ENCODE measurements at regions not wholly inside any gene's neighbourhood (a gene's known extent, or its start where the extent isn't known, plus 50 kb on each side); places are given as distances from the start of the nearest gene placed in this dataset.

DNA sequence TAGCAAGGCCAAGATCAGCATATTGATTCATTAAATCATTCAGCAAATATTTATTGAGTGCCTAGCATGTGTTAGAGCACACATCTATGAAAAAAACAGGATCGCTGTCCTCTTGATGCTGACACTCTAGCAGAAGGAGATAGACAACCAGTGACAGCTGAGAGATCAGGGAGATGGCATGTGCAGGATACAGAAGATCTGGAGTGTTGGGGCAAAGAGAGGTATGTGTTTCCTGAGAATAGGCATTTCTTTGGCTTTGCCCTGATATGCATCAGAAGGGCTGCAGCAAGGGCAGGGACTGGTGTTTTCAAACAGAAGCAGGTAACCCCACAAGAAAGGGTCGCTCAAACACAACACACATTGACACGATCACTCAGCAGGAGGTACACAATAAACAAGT is 423.4 kb downstream of the FOXO1 start:
- H3K4me2 ChIP-seq (ENCODE audit: control insufficient read depth, extremely low read depth, insufficient read depth, low read depth, low read length): no peak overlapping the region
- H3K9me3 ChIP-seq (ENCODE audit: control insufficient read depth, low read depth, low read length): no peaks in the 10 kb centered on the region
- TF ChIP-seq, protein P1, sequence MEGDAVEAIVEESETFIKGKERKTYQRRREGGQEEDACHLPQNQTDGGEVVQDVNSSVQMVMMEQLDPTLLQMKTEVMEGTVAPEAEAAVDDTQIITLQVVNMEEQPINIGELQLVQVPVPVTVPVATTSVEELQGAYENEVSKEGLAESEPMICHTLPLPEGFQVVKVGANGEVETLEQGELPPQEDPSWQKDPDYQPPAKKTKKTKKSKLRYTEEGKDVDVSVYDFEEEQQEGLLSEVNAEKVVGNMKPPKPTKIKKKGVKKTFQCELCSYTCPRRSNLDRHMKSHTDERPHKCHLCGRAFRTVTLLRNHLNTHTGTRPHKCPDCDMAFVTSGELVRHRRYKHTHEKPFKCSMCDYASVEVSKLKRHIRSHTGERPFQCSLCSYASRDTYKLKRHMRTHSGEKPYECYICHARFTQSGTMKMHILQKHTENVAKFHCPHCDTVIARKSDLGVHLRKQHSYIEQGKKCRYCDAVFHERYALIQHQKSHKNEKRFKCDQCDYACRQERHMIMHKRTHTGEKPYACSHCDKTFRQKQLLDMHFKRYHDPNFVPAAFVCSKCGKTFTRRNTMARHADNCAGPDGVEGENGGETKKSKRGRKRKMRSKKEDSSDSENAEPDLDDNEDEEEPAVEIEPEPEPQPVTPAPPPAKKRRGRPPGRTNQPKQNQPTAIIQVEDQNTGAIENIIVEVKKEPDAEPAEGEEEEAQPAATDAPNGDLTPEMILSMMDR (optimal IDR thresholded peaks at IDR 0.05 in 1 of 3, IDR thresholded peaks at IDR 0.05 in 1 of 3, conservative IDR thresholded peaks at IDR 0.05 in 1 of 3; ENCODE audit: extremely low read depth in 1 of 3, insufficient read depth in 2 of 3, low read length in 3 of 3): no peak
- TF ChIP-seq EZH2 (IDR thresholded peaks at IDR 0.05; ENCODE audit: low read length): no peak
- no peaks in the 10 kb centered on the region for H3K36me3 ChIP-seq (ENCODE audit: control insufficient read depth in 2 of 2, extremely low read depth in 1 of 2, insufficient read depth in 2 of 2, low read length in 2 of 2)
- no peak overlapping the region for H3K9ac ChIP-seq (ENCODE audit: control insufficient read depth, extremely low read depth, insufficient read depth, low read length)
- DNase-seq (ENCODE audit: low read depth, low spot score) (no peak), FAIRE-seq (no peak)
- no peaks in the 10 kb centered on the region for H3K27me3 ChIP-seq (ENCODE audit: control insufficient read depth, extremely low read depth, insufficient read depth, low read length)
- H3K79me2 ChIP-seq (ENCODE audit: control insufficient read depth, insufficient read depth, low read length): no peaks in the 10 kb centered on the region
- no peak overlapping the region for H3K27ac ChIP-seq (ENCODE audit: control insufficient read depth, insufficient read depth, low read length)
- no peaks in the 10 kb centered on the region for H3K9me1 ChIP-seq (ENCODE audit: control insufficient read depth, extremely low read depth, insufficient read depth, low read length)
- H3K4me3 ChIP-seq (ENCODE audit: control insufficient read depth in 2 of 3, extremely low read depth in 1 of 3, insufficient read depth in 2 of 3, low read depth in 1 of 3, low read length in 3 of 3): no peak overlapping the region
- H4K20me1 ChIP-seq (ENCODE audit: control insufficient read depth, extremely low read depth, insufficient read depth, low read length): no peaks in the 10 kb centered on the region
- H2AFZ ChIP-seq (ENCODE audit: control insufficient read depth, low read length): no peak overlapping the region
- dilution Hi-C loops (cut with MboI; ENCODE audit: extremely low pct_ligation_motif_present, low sequenced_read_pairs): no loop called here
- H3K4me1 ChIP-seq (ENCODE audit: control insufficient read depth, extremely low read depth, insufficient read depth, low read length): peaks cover 16% of the 10 kb centered on the region

GRCh38 chr13:40243982-40244381 is 422.5 kb downstream of the FOXO1 start:
- H3K36me3 ChIP-seq (ENCODE audit: control insufficient read depth in 2 of 2, extremely low read depth in 1 of 2, insufficient read depth in 2 of 2, low read length in 2 of 2): no peaks in the 10 kb centered on the region
- FAIRE-seq (no peak), DNase-seq (ENCODE audit: low read depth, low spot score) (no peak)
- no peaks in the 10 kb centered on the region for H3K9me1 ChIP-seq (ENCODE audit: control insufficient read depth, extremely low read depth, insufficient read depth, low read length)
- TF ChIP-seq EZH2 (IDR thresholded peaks at IDR 0.05; ENCODE audit: low read length): no peak
- TF ChIP-seq, protein P1 (optimal IDR thresholded peaks at IDR 0.05 in 1 of 3, IDR thresholded peaks at IDR 0.05 in 1 of 3, conservative IDR thresholded peaks at IDR 0.05 in 1 of 3; ENCODE audit: extremely low read depth in 1 of 3, insufficient read depth in 2 of 3, low read length in 3 of 3): no peak
- no peak overlapping the region for H3K4me2 ChIP-seq (ENCODE audit: control insufficient read depth, extremely low read depth, insufficient read depth, low read depth, low read length)
- H4K20me1 ChIP-seq (ENCODE audit: control insufficient read depth, extremely low read depth, insufficient read depth, low read length): no peaks in the 10 kb centered on the region
- dilution Hi-C loops (cut with MboI; ENCODE audit: extremely low pct_ligation_motif_present, low sequenced_read_pairs): no loop called here
- peaks cover 18% of the 10 kb centered on the region for H3K4me1 ChIP-seq (ENCODE audit: control insufficient read depth, extremely low read depth, insufficient read depth, low read length)
- no peak overlapping the region for H3K27ac ChIP-seq (ENCODE audit: control insufficient read depth, insufficient read depth, low read length)
- no peak overlapping the region for H2AFZ ChIP-seq (ENCODE audit: control insufficient read depth, low read length)
- no peak overlapping the region for H3K9ac ChIP-seq (ENCODE audit: control insufficient read depth, extremely low read depth, insufficient read depth, low read length)
- no peak overlapping the region for H3K4me3 ChIP-seq (ENCODE audit: control insufficient read depth in 2 of 3, extremely low read depth in 1 of 3, insufficient read depth in 2 of 3, low read depth in 1 of 3, low read length in 3 of 3)
- H3K9me3 ChIP-seq (ENCODE audit: control insufficient read depth, low read depth, low read length): no peaks in the 10 kb centered on the region
- no peaks in the 10 kb centered on the region for H3K79me2 ChIP-seq (ENCODE audit: control insufficient read depth, insufficient read depth, low read length)
- no peaks in the 10 kb centered on the region for H3K27me3 ChIP-seq (ENCODE audit: control insufficient read depth, extremely low read depth, insufficient read depth, low read length)

Data from keratinocyte (primary cell).